Cardiac fibroblast (primary cell): ENCODE measurements at regions not wholly inside any gene's neighbourhood (a gene's known extent, or its start where the extent isn't known, plus 50 kb on each side); places are given as distances from the start of the nearest gene placed in this dataset.

Experiments used
- DNase-seq, 2 donors: peaks; one replicate each; pipeline versions ENCODE4 v3.0.0 to v3.0.0-alpha.2; 2010; ENCODE audit warnings: low read depth in 2 of 2
- H3K4me3 ChIP-seq, 2 donors: replicated peaks in 1 of 2; 1 replicate in 1 of 2; 2 replicates in 1 of 2; pipeline ENCODE4 v1.5.1; 2011; ENCODE audit warnings: low read depth in 2 of 2, low read length in 2 of 2, mild to moderate bottlenecking in 2 of 2, moderate library complexity in 1 of 2
- TF ChIP-seq, protein P1 (sequence below): IDR thresholded peaks from one replicate; pipeline ENCODE4 v1.5.1; 2011; ENCODE audit warnings: low read depth, mild to moderate bottlenecking, low read length, inconsistent platforms

GRCh38 chr1:147077936-147078605 is 94.2 kb downstream of the PRKAB2 start:
- TF ChIP-seq, protein P1, sequence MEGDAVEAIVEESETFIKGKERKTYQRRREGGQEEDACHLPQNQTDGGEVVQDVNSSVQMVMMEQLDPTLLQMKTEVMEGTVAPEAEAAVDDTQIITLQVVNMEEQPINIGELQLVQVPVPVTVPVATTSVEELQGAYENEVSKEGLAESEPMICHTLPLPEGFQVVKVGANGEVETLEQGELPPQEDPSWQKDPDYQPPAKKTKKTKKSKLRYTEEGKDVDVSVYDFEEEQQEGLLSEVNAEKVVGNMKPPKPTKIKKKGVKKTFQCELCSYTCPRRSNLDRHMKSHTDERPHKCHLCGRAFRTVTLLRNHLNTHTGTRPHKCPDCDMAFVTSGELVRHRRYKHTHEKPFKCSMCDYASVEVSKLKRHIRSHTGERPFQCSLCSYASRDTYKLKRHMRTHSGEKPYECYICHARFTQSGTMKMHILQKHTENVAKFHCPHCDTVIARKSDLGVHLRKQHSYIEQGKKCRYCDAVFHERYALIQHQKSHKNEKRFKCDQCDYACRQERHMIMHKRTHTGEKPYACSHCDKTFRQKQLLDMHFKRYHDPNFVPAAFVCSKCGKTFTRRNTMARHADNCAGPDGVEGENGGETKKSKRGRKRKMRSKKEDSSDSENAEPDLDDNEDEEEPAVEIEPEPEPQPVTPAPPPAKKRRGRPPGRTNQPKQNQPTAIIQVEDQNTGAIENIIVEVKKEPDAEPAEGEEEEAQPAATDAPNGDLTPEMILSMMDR, result no peak
- H3K4me3 ChIP-seq, result no peak overlapping the region
- DNase-seq, result no peak

DNA sequence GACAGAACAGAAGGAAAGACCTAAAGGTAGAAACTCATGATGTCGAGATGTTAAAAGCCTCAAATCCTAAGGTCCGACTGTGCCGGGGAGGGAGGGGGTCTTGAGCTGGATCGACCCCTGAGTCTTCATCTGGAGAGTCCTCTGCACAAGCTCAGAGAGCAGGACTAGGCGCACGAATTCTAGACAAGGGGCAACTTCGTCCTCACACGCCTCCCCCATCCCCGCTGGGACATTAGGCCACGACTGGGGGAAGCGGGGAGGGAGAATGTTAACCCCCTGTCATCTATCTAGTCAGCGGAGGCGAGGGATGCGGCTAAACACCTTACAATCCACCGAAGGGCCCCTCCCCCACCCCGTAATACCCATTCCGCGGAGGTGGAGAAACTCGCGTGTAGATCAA is 94.7 kb downstream of the PRKAB2 start:
- no peak for DNase-seq
- H3K4me3 ChIP-seq, result no peak overlapping the region
- TF ChIP-seq, protein P1, result no peak

DNA sequence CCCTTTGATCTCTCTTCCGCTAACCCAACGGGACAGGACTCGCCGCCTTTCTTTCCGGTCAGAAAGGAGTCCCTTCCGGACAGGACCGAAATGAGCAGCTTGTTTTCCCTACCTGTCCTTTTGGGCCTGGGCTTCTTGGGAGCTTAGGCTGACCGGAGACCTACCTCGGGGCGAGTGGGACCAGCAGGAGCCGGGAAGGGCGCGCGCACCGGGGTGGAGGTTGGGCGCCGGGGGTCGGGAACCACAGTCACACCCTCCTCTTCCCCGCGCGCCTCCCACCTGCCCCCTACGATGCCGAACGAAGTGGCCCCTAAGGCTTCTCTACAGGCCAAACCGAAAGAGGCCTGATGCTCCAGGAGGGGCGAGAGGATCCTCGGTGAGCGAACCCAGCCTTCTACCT is 95.2 kb downstream of the PRKAB2 start:
- TF ChIP-seq, protein P1, result no peak
- DNase-seq, result no peak
- H3K4me3 ChIP-seq, result no peak overlapping the region

DNA sequence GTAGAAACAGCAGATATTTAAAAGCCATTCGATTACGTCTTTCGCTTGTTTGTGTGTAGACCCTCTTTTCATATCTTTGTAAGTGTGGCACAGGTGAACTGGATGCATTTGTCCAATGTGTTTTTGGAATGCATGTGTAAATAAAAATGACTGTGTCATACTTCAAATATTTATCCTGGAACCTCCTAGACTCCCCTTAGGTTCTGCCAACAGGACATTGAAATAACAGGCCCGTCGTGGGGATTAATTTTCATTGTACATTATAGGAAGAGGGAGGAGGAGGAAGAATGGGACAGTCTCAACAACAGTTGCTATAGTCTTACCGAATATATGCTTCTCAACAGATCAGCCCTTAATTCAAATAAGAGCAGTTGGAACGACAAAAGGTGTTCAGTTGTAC is 95.8 kb downstream of the PRKAB2 start:
- TF ChIP-seq, protein P1, result no peak
- H3K4me3 ChIP-seq, result no peak overlapping the region
- no peak for DNase-seq

- DNase-seq, result no peak
- TF ChIP-seq, protein P1, result no peak
- H3K4me3 ChIP-seq, result peak overlapping the region; percentile 12 to 36
These were observed 99.5 kb downstream of the PRKAB2 start for GRCh38 chr1:147072482-147073432.

- H3K4me3 ChIP-seq, result no peak overlapping the region
- no peak for DNase-seq
- TF ChIP-seq, protein P1, result no peak
These were observed 101.1 kb downstream of the PRKAB2 start for GRCh38 chr1:147071142-147071541.
